Mesendoderm (in vitro differentiated cells): ENCODE measurements at regions not wholly inside any gene's neighbourhood (a gene's known extent, or its start where the extent isn't known, plus 50 kb on each side); places are given as distances from the start of the nearest gene placed in this dataset.
A peak's percentile ranks its signal among the peaks of the same experiment; 100 is the strongest.

Experiments used
- DNase-seq: peaks from one replicate; pipeline ENCODE4 v3.0.0; 2013
- H2AK5ac ChIP-seq: 2 replicates; pipeline ENCODE4 v1.6.1; 2013; ENCODE audit warnings: low read length, inconsistent platforms
- H2BK120ac ChIP-seq: 2 replicates; pipeline ENCODE4 v1.6.1; 2013; ENCODE audit warnings: low read depth, mild to moderate bottlenecking, low read length, moderate library complexity, mixed read lengths
- H2BK15ac ChIP-seq: replicated peaks from 2 replicates; pipeline ENCODE4 v1.6.1; 2013; ENCODE audit warnings: low read depth, mild to moderate bottlenecking, moderate library complexity
- H2BK5ac ChIP-seq: 2 replicates; pipeline ENCODE4 v1.6.1; 2013; ENCODE audit warnings: low read length, inconsistent platforms
- H3K18ac ChIP-seq: 2 replicates; pipeline ENCODE4 v1.6.1; 2013; ENCODE audit warnings: mild to moderate bottlenecking, low read length, mixed read lengths
- H3K23ac ChIP-seq: one replicate; pipeline ENCODE4 v1.6.1; 2013; ENCODE audit warnings: low read length
- H3K27ac ChIP-seq: 2 replicates; pipeline ENCODE4 v1.5.1; 2013; ENCODE audit warnings: low read depth, mild to moderate bottlenecking, inconsistent platforms, low read length, moderate library complexity
- H3K27me3 ChIP-seq: 2 replicates; pipeline ENCODE4 v1.6.1; 2013; ENCODE audit warnings: low read length, control low read depth, mild to moderate bottlenecking, inconsistent platforms; ENCODE audit not compliant: insufficient read depth, poor library complexity
- H3K36me3 ChIP-seq: 2 replicates; pipeline ENCODE4 v1.6.1; 2013; ENCODE audit warnings: low read length, inconsistent platforms; ENCODE audit not compliant: control insufficient read depth, insufficient read depth
- H3K4ac ChIP-seq: one replicate; pipeline ENCODE4 v1.6.1; 2013; ENCODE audit warnings: low read depth, mild to moderate bottlenecking, low read length, moderate library complexity
- H3K4me1 ChIP-seq: 2 replicates; pipeline ENCODE4 v1.6.1; 2013; ENCODE audit warnings: low read depth, low read length, inconsistent platforms; ENCODE audit not compliant: control insufficient read depth
- H3K4me2 ChIP-seq: 2 replicates; pipeline ENCODE4 v1.6.1; 2013; ENCODE audit warnings: low read length
- H3K4me3 ChIP-seq: 2 replicates; pipeline ENCODE4 v1.5.1; 2013; ENCODE audit warnings: mild to moderate bottlenecking, low read length
- H3K56ac ChIP-seq: one replicate; pipeline ENCODE4 v1.6.1; 2013; ENCODE audit warnings: low read length
- H3K79me1 ChIP-seq: 2 replicates; pipeline ENCODE4 v1.6.1; 2013; ENCODE audit warnings: low read length, inconsistent platforms
- H3K79me2 ChIP-seq: 2 replicates; pipeline ENCODE4 v1.6.1; 2013; ENCODE audit warnings: mild to moderate bottlenecking, low read length; ENCODE audit not compliant: control insufficient read depth, insufficient read depth
- H3K9ac ChIP-seq: 2 replicates; pipeline ENCODE4 v1.6.1; 2013; ENCODE audit warnings: low read length, inconsistent platforms
- H4K5ac ChIP-seq: one replicate; pipeline ENCODE4 v1.6.1; 2013; ENCODE audit warnings: low read length
- H4K8ac ChIP-seq: one replicate; pipeline ENCODE4 v1.6.1; 2013; ENCODE audit warnings: low read depth, mild to moderate bottlenecking, control low read depth, low read length, moderate library complexity
- WGBS: extraction: QIAGEN DNeasy Blood & Tissue Kit; methylation state at CpG from one replicate; pipeline ENCODE4 v1.1.7; 2013; ENCODE audit warnings: low lambda C conversion rate, missing lambda C conversion rate; ENCODE audit not compliant: insufficient coverage; ENCODE audit errors: extremely low coverage; 5-methylcytosine and 5-hydroxymethylcytosine counted together

GRCh38 chr21:15195768-15196167 is 131.0 kb upstream of the NRIP1 start:
- Histone ChIP-seq H3K79me2 (no peaks in the 10 kb centered on the region), H2BK120ac (no peak overlapping the region), H4K8ac (no peak overlapping the region), H3K27ac (no peak overlapping the region), H3K79me1 (no peaks in the 10 kb centered on the region), H4K5ac (no peak overlapping the region), H3K9ac (no peak overlapping the region), H3K18ac (no peak overlapping the region), H3K4me1 (peaks cover 1% of the 10 kb centered on the region), H3K56ac (no peak overlapping the region), H3K27me3 (no peaks in the 10 kb centered on the region), H3K4me3 (no peak overlapping the region), H3K23ac (no peak overlapping the region), H3K4me2 (no peak overlapping the region), H3K36me3 (no peaks in the 10 kb centered on the region), H2BK15ac (no peak overlapping the region), H2AK5ac (no peak overlapping the region), H2BK5ac (no peak overlapping the region), H3K4ac (no peak overlapping the region)
- WGBS, result no CpG with 5 or more reads among the region's 1 CpG
- DNase-seq, result no peak

- H3K4me1 ChIP-seq, result peaks cover 1% of the 10 kb centered on the region
- H3K27ac ChIP-seq, result no peak overlapping the region
- H3K18ac ChIP-seq, result no peak overlapping the region
- no peaks in the 10 kb centered on the region for H3K79me1 ChIP-seq
- DNase-seq, result no peak
- no peak overlapping the region for H4K5ac ChIP-seq
- no peak overlapping the region for H2BK120ac ChIP-seq
- no peak overlapping the region for H3K56ac ChIP-seq
- H3K27me3 ChIP-seq, result no peaks in the 10 kb centered on the region
- H2BK15ac ChIP-seq, result no peak overlapping the region
- H3K36me3 ChIP-seq, result no peaks in the 10 kb centered on the region
- no peak overlapping the region for H2BK5ac ChIP-seq
- H4K8ac ChIP-seq, result no peak overlapping the region
- no peak overlapping the region for H2AK5ac ChIP-seq
- H3K23ac ChIP-seq, result no peak overlapping the region
- no CpG with 5 or more reads among the region's 2 CpGs for WGBS
- H3K4me3 ChIP-seq, result no peak overlapping the region
- no peak overlapping the region for H3K9ac ChIP-seq
- no peak overlapping the region for H3K4ac ChIP-seq
- no peak overlapping the region for H3K4me2 ChIP-seq
- H3K79me2 ChIP-seq, result no peaks in the 10 kb centered on the region
Observed at GRCh38 chr21:15197696-15198095, 132.9 kb upstream of the NRIP1 start.

GRCh38 chr21:15199414-15200383 is 134.9 kb upstream of the NRIP1 start:
- WGBS, result no CpG with 5 or more reads among the region's 8 CpGs
- H4K5ac ChIP-seq, result no peak overlapping the region
- no peak overlapping the region for H3K4ac ChIP-seq
- no peak overlapping the region for H3K18ac ChIP-seq
- no peaks in the 10 kb centered on the region for H3K27me3 ChIP-seq
- H4K8ac ChIP-seq, result no peak overlapping the region
- no peak overlapping the region for H2BK120ac ChIP-seq
- H3K9ac ChIP-seq, result no peak overlapping the region
- peak; percentile 31 for DNase-seq
- no peak overlapping the region for H3K4me3 ChIP-seq
- H3K4me2 ChIP-seq, result no peak overlapping the region
- no peak overlapping the region for H2BK5ac ChIP-seq
- H2AK5ac ChIP-seq, result no peak overlapping the region
- no peaks in the 10 kb centered on the region for H3K79me1 ChIP-seq
- no peaks in the 10 kb centered on the region for H3K79me2 ChIP-seq
- peaks cover 7% of the 10 kb centered on the region for H3K4me1 ChIP-seq
- no peaks in the 10 kb centered on the region for H3K36me3 ChIP-seq
- no peak overlapping the region for H3K27ac ChIP-seq
- no peak overlapping the region for H2BK15ac ChIP-seq
- H3K56ac ChIP-seq, result peak overlapping the region; percentile 31
- H3K23ac ChIP-seq, result no peak overlapping the region

DNA sequence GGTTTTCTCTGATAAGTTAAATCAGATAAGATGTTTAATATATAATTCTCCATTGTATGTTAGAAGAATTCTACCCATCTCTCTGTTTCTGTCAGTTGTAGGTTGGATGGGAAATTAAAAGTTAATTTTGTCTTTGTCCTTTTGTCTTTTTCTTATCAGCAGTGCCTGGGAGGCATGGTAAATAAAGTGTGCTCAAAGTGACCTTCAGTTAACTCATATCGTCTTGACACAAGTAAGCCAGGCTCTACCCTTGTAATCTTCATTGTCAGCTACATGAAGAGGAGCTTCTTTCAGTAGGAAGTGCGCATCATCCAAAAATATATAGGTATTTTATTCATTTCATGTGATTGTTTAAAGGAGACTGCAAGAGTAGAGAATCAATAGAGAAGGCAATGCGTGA is 138.9 kb upstream of the NRIP1 start:
- Histone ChIP-seq H3K79me2 (no peaks in the 10 kb centered on the region), H3K23ac (no peak overlapping the region), H2AK5ac (no peak overlapping the region), H4K8ac (no peak overlapping the region), H4K5ac (no peak overlapping the region), H3K4me3 (no peak overlapping the region), H3K4ac (no peak overlapping the region), H3K9ac (no peak overlapping the region), H2BK15ac (no peak overlapping the region), H3K27me3 (no peaks in the 10 kb centered on the region), H3K18ac (no peak overlapping the region), H3K4me1 (peaks cover 6% of the 10 kb centered on the region), H3K27ac (no peak overlapping the region), H3K56ac (no peak overlapping the region), H2BK120ac (no peak overlapping the region), H2BK5ac (no peak overlapping the region), H3K4me2 (no peak overlapping the region), H3K36me3 (no peaks in the 10 kb centered on the region), H3K79me1 (no peaks in the 10 kb centered on the region)
- no CpG with 5 or more reads among the region's 3 CpGs for WGBS
- DNase-seq, result peak; percentile 12

GRCh38 chr21:15204140-15204969 is 139.6 kb upstream of the NRIP1 start:
- H3K4me2 ChIP-seq, result no peak overlapping the region
- no peaks in the 10 kb centered on the region for H3K79me1 ChIP-seq
- H4K8ac ChIP-seq, result no peak overlapping the region
- H3K27me3 ChIP-seq, result no peaks in the 10 kb centered on the region
- no peaks in the 10 kb centered on the region for H3K79me2 ChIP-seq
- H2BK15ac ChIP-seq, result no peak overlapping the region
- H2BK120ac ChIP-seq, result no peak overlapping the region
- H4K5ac ChIP-seq, result no peak overlapping the region
- no peak overlapping the region for H3K27ac ChIP-seq
- no peak overlapping the region for H3K18ac ChIP-seq
- peaks cover 6% of the 10 kb centered on the region for H3K4me1 ChIP-seq
- H2BK5ac ChIP-seq, result no peak overlapping the region
- no CpG with 5 or more reads among the region's 13 CpGs for WGBS
- H3K4ac ChIP-seq, result no peak overlapping the region
- H3K9ac ChIP-seq, result no peak overlapping the region
- no peaks in the 10 kb centered on the region for H3K36me3 ChIP-seq
- H2AK5ac ChIP-seq, result peak overlapping the region; percentile 39
- no peak overlapping the region for H3K4me3 ChIP-seq
- peak overlapping the region; percentile 49 for H3K56ac ChIP-seq
- no peak overlapping the region for H3K23ac ChIP-seq
- DNase-seq, result no peak
